ENCODE measurements at regions not wholly inside any gene's neighbourhood (a gene's known extent, or its start where the extent isn't known, plus 50 kb on each side); places are given as distances from the start of the nearest gene placed in this dataset.

- no peak for TF ChIP-seq CTCF (conservative IDR thresholded peaks at IDR 0.05; ENCODE audit: low read depth, low read length)
- TF ChIP-seq EZH2 (IDR thresholded peaks at IDR 0.05; ENCODE audit: low read length, unreplicated experiment), result no peak
Observed at GRCh38 chr20:57009355-57009754, 257.1 kb downstream of the BMP7 start.

Data from PC-3 (cell line).